Parathyroid adenoma (tissue), 2 donors: ENCODE measurements at regions not wholly inside any gene's neighbourhood (a gene's known extent, or its start where the extent isn't known, plus 50 kb on each side); places are given as distances from the start of the nearest gene placed in this dataset.
"Not testable (repeated sequence)": the region's sequence is repeated elsewhere in the genome, so short reads cannot be mapped to it uniquely, and the experiment has no call there.

Experiments
- H2AFZ ChIP-seq: fragments of 300-600 bp; sonication (generic); one replicate; pipeline ENCODE4 v1.7.0; 2017; ENCODE audit warnings: antibody characterized with exemption, mild to moderate bottlenecking
- H3K27ac ChIP-seq: fragments of 300-600 bp; sonication (generic); one replicate; pipeline ENCODE4 v1.7.0; 2017
- H3K27me3 ChIP-seq: fragments of 300-600 bp; sonication (generic); one replicate; pipeline ENCODE4 v1.7.0; 2017; ENCODE audit warnings: low read length; ENCODE audit not compliant: control insufficient read depth, insufficient read depth
- H3K36me3 ChIP-seq: fragments of 300-600 bp; sonication (generic); one replicate; pipeline ENCODE4 v1.7.0; 2017; ENCODE audit warnings: low read length; ENCODE audit not compliant: control insufficient read depth, insufficient read depth
- H3K4me1 ChIP-seq: fragments of 300-600 bp; sonication (generic); one replicate; pipeline ENCODE4 v1.7.0; 2017; ENCODE audit warnings: control low read depth
- H3K4me2 ChIP-seq: fragments of 300-600 bp; sonication (generic); one replicate; pipeline ENCODE4 v1.7.0; 2017; ENCODE audit warnings: low read length
- H3K4me3 ChIP-seq: fragments of 300-600 bp; sonication (generic); one replicate; pipeline ENCODE4 v1.7.0; 2017; ENCODE audit warnings: low read depth, low read length
- H3K79me2 ChIP-seq: fragments of 300-600 bp; sonication (generic); one replicate; pipeline ENCODE4 v1.7.0; 2017; ENCODE audit warnings: control low read depth
- H3K9ac ChIP-seq: fragments of 300-600 bp; sonication (generic); one replicate; pipeline ENCODE4 v1.7.0; 2017; ENCODE audit warnings: mild to moderate bottlenecking
- H3K9me3 ChIP-seq: fragments of 300-600 bp; sonication (generic); one replicate; pipeline ENCODE4 v1.7.0; 2017; ENCODE audit warnings: low read length; ENCODE audit not compliant: control insufficient read depth
- TF ChIP-seq, protein P1 (sequence below): fragments of 300-600 bp; sonication (generic); IDR thresholded peaks from one replicate; pipeline ENCODE4 v1.7.0; 2017; ENCODE audit warnings: antibody characterized with exemption, mild to moderate bottlenecking
- donor health status: primary hyperparathyroidism.

DNA sequence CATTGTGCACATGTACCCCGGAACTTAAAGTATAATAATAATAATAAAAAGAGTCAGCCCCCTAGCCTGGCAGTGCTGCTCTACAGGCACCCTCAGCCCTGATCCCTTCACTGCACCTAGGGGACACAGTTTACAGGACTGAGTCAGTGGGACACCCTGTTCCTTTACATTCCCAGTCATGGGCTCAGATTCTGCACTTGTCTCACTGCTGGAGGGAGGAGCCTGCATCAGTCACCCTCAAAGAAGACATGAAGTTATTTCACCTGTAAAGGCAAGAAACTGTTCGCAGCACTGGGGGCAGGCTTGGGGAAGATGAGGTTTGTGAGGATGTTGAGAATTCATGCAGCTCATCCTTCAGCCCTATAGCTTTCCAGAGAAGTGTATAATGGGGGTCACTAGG is 50.7 kb upstream of the VPREB1 start:
- TF ChIP-seq, protein P1, sequence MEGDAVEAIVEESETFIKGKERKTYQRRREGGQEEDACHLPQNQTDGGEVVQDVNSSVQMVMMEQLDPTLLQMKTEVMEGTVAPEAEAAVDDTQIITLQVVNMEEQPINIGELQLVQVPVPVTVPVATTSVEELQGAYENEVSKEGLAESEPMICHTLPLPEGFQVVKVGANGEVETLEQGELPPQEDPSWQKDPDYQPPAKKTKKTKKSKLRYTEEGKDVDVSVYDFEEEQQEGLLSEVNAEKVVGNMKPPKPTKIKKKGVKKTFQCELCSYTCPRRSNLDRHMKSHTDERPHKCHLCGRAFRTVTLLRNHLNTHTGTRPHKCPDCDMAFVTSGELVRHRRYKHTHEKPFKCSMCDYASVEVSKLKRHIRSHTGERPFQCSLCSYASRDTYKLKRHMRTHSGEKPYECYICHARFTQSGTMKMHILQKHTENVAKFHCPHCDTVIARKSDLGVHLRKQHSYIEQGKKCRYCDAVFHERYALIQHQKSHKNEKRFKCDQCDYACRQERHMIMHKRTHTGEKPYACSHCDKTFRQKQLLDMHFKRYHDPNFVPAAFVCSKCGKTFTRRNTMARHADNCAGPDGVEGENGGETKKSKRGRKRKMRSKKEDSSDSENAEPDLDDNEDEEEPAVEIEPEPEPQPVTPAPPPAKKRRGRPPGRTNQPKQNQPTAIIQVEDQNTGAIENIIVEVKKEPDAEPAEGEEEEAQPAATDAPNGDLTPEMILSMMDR, result no peak
- Histone ChIP-seq H3K27ac (peak overlapping the region; percentile 99), H3K79me2 (no peaks in the 10 kb centered on the region), H3K27me3 (no peaks in the 10 kb centered on the region), H3K9ac (no peak overlapping the region), H3K4me2 (no peak overlapping the region), H3K36me3 (no peaks in the 10 kb centered on the region), H3K4me1 (peaks cover 22% of the 10 kb centered on the region), H3K9me3 (no peaks in the 10 kb centered on the region), H2AFZ (no peak overlapping the region), H3K4me3 (no peak overlapping the region)

DNA sequence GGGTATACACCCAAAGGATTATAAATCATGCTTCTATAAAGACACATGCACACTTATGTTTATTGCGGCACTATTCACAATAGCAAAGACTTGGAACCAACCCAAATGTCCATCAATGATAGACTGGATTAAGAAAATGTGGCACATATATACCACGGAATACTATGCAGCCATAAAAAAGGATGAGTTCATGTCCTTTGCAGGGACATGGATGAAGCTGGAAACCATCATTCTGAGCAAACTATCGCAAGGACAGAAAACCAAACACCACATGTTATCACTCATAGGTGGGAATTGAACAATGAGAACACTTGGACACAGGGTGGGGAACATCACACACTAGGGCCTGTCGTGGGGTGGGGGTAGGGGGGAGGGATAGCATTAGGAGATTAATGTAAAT is 51.1 kb upstream of the VPREB1 start:
- H3K27ac ChIP-seq, result peak overlapping the region; percentile 99
- H3K36me3 ChIP-seq, H3K27me3 ChIP-seq, H2AFZ ChIP-seq, H3K4me2 ChIP-seq, H3K9me3 ChIP-seq, H3K4me3 ChIP-seq, H3K9ac ChIP-seq, H3K79me2 ChIP-seq: not testable (repeated sequence)
- H3K4me1 ChIP-seq, result peaks cover 18% of the 10 kb centered on the region

DNA sequence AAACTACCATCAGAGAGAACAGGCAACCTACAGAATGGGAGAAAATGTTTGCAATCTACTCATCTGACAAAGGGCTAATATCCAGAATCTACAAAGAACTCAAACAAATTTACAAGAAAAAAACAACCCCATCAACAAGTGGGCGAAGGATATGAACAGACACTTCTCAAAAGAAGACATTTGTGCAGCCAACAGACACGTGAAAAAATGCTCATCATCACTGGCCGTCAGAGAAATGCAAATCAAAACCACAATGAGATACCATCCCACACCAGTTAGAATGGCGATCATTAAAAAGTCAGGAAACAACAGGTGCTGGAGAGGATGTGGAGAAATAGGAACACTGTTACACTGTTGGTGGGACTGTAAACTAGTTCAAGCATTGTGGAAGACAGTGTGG is 51.6 kb upstream of the VPREB1 start:
- H2AFZ ChIP-seq, H3K9ac ChIP-seq, H3K4me3 ChIP-seq, H3K27ac ChIP-seq, H3K27me3 ChIP-seq, H3K36me3 ChIP-seq, H3K9me3 ChIP-seq, H3K4me2 ChIP-seq, H3K79me2 ChIP-seq: not testable (repeated sequence)
- peaks cover 13% of the 10 kb centered on the region for H3K4me1 ChIP-seq

DNA sequence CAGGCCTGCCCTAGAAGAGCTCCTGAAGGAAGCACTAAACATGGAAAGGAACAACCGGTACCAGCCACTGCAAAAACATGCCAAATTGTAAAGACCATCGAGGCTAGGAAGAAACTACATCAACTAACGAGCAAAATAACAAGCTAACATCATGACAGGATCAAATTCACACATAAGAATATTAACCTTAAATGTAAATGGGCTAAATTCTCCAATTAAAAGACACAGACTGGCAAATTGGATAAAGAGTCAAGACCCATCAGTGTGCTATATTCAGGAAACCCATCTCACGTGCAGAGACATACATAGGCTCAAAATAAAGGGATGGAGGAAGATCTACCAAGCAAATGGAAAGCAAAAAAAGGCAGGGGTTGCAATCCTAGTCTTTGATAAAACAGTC is 54.8 kb upstream of the VPREB1 start:
- H3K4me2 ChIP-seq, H3K4me3 ChIP-seq, H3K9me3 ChIP-seq, H3K4me1 ChIP-seq, H2AFZ ChIP-seq, H3K9ac ChIP-seq, H3K79me2 ChIP-seq, H3K27ac ChIP-seq, H3K27me3 ChIP-seq, H3K36me3 ChIP-seq: not testable (repeated sequence)

DNA sequence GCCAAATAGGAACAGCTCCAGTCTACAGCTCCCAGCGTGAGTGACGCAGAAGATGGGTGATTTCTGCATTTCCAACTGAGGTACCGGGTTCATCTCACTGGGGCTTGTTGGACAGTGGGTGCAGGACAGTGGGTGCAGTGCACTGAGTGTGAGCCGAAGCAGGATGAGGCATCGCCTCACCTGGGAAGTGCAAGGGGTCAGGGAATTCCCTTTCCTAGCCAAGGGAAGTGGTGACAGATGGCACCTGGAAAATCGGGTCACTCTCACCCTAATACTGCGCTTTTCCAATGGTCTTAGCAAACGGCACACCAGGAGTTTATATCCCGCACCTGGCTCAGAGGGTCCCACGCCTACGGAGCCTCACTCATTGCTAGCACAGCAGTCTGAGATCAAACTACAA is 56.7 kb upstream of the VPREB1 start:
- H3K4me2 ChIP-seq, H3K27me3 ChIP-seq, H3K27ac ChIP-seq, H3K9me3 ChIP-seq, H3K36me3 ChIP-seq, H3K4me3 ChIP-seq, H3K9ac ChIP-seq, H3K79me2 ChIP-seq, H2AFZ ChIP-seq: not testable (repeated sequence)
- peaks cover 12% of the 10 kb centered on the region for H3K4me1 ChIP-seq

DNA sequence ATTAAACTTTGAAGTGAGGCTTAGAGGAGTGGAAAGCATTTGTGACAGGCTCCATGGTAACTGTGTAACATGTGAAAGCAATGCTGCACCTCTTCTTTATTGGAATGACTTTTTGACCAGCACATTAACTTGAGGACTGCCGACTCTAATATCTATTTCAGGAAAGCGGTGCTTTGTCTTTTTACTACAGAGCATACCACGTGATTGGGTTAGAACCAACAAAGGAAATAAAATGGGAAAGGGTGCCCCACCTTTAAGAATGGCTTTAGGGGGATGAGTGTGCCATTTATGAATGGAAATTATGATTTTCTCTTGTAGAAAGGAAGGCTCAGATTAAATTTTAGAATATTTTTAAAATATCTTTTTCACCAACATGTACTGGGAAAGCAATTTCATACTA is 57.3 kb upstream of the VPREB1 start:
- Histone ChIP-seq H3K4me1 (peaks cover 17% of the 10 kb centered on the region), H3K36me3 (no peaks in the 10 kb centered on the region), H3K9ac (no peak overlapping the region), H3K27ac (peak overlapping the region; percentile 68), H2AFZ (peak overlapping the region; percentile 28), H3K79me2 (no peaks in the 10 kb centered on the region), H3K4me3 (no peak overlapping the region), H3K9me3 (no peaks in the 10 kb centered on the region), H3K4me2 (no peak overlapping the region), H3K27me3 (no peaks in the 10 kb centered on the region)
- TF ChIP-seq, protein P1, result no peak

DNA sequence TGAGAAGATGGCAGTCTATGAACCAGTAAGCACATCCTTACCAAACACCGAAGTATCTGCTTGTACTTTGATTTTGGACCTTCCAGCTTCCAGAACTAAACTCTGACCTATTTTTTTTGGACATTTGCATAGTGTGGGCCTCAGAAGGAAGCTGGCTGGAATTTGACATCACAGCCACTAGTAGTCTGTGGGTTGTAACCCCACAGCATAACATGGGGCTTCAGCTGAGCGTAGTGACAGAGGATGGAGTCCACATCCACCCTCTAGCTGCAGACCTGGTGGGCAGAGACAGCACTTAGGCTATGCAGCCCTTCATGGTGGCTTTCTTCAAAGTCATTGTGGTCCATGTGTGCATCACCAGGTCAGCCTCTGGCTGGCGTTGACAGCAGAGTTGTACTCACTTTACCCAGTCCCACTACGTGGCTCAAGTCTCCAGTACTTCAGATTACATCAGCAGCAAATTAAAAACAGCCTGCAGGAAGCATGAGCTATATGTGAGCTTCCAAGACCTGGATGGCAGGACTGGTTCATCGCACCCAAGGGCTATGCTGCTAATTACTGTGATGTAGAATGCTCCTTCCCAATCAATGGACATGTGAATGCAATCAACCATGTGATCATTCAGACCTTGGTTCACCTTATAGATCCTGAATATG is 58.6 kb upstream of the VPREB1 start:
- H3K9me3 ChIP-seq, result no peaks in the 10 kb centered on the region
- TF ChIP-seq, protein P1, result no peak
- H3K4me3 ChIP-seq, result no peak overlapping the region
- H3K36me3 ChIP-seq, result no peaks in the 10 kb centered on the region
- no peak overlapping the region for H3K9ac ChIP-seq
- H3K79me2 ChIP-seq, result no peaks in the 10 kb centered on the region
- H3K27me3 ChIP-seq, result no peaks in the 10 kb centered on the region
- H3K4me1 ChIP-seq, result peaks cover 31% of the 10 kb centered on the region
- peak overlapping the region; percentile 28 for H2AFZ ChIP-seq
- H3K27ac ChIP-seq, result no peak overlapping the region
- no peak overlapping the region for H3K4me2 ChIP-seq
